ENCODE measurements at regions not wholly inside any gene's neighbourhood (a gene's known extent, or its start where the extent isn't known, plus 50 kb on each side); places are given as distances from the start of the nearest gene placed in this dataset.
"Not testable (repeated sequence)": the region's sequence is repeated elsewhere in the genome, so short reads cannot be mapped to it uniquely, and the experiment has no call there.

- no peak for DNase-seq (ENCODE audit: low read depth)
These were observed 187.7 kb downstream of the OLFM1 start for GRCh38 chr9:135275163-135275562.

GRCh38 chr9:135275571-135276289 lies 188.3 kb downstream of the OLFM1 start:
- DNase-seq (ENCODE audit: low read depth), result no peak

GRCh38 chr9:135277219-135278201 lies 190.0 kb downstream of the OLFM1 start:
- no peak for DNase-seq (ENCODE audit: low read depth)

- DNase-seq (ENCODE audit: low read depth), result no peak
These were observed 191.1 kb downstream of the OLFM1 start for GRCh38 chr9:135278586-135278985.

GRCh38 chr9:135279385-135279784 lies 191.9 kb downstream of the OLFM1 start:
- DNase-seq (ENCODE audit: low read depth), result no peak

DNA sequence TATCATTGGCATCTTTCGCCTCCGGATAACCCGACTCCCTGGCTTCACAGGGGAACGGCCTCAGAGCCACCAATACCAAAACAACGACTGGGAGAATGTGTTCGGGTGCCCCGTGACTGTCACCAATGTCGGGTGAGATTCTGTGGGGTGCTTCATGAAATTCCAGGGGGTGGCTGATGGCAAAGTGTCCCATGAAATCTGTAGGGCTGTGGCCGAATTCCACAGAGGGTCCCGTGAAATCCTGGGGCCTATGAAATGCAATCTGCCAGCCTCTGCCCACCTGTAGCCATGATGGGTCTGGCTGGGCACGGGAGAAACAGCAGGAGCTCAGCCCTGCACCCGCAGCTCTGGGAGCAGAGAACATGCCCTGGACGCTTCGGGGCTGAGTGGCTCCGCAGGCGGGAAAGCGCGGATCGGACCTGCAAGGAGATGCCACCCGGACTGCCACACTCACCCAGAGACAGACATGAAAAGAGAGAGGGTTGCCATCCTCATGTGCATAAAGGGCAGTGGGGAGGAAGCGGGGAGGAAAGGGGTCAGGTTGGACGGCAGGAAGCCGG lies 192.4 kb downstream of the OLFM1 start:
- no peak for DNase-seq (ENCODE audit: low read depth)

DNA sequence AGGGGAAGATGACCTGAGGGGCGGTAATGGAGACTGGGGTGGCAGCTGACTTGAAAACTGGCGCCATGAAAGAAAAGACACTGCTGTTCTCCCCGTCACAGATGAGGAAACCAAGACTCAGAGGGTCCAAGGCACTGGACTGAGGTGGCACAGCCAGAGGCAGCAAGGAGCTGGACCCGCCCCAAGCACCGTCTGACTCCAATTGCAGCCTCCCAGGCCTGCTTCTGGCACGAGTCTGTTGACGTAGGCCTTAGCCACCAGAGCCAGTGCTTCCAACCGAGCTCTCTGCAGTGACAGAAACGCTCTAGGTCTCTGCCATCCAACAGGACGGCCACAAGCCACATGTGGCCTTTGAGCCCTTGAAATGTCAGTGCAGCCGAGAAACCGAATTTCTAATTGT lies 193.2 kb downstream of the OLFM1 start:
- no peak for DNase-seq (ENCODE audit: low read depth)

DNA sequence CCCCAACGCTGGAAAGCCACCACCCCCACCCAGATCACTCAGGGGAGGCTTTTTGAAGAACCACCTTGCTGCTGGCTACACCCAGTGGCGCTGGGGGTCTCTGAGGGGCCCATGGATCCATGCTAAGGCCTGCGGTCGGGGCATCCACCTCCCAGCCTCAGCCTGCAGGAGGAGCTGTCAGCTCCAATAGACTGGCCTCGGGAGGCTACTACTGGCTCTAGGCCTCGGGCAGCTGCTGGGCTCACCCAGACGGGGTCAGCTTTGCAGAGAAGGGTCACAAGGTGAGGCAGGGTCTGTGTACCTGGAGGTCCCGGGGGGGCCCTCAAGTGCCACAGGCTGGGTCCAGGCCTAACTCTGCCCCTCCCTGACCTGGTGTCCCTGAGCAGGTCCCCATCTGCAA lies 193.7 kb downstream of the OLFM1 start:
- DNase-seq (ENCODE audit: low read depth), result no peak

- no peak for DNase-seq (ENCODE audit: low read depth)
These were observed 194.6 kb downstream of the OLFM1 start for GRCh38 chr9:135281791-135282737.

DNA sequence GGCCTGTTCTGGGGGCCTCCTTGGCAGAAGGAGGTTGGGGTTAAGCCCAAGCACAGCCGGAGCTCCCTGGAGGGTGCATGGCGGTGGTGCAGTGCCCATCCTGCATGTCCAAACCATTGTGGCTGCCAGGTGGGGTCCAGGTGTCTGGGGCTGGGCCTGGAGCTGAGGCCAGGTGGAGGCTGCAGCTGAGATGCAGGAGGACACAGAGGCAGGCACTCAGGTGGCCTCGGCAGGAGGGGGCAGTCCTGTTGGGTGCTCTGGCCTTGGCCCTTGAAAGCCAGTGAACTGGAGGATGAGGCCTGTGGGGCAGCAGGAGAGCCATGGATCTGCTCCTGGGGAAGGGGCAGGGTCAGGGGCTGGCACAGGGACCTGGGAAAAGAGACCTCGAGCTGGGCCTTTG lies 195.3 kb downstream of the OLFM1 start:
- no peak for DNase-seq (ENCODE audit: low read depth)

GRCh38 chr9:135283671-135284070 lies 195.9 kb upstream of the PPP1R26 start:
- DNase-seq (ENCODE audit: low read depth), result no peak

GRCh38 chr9:135284386-135285134 lies 195.0 kb upstream of the PPP1R26 start:
- DNase-seq (ENCODE audit: low read depth), result no peak

GRCh38 chr9:135286187-135286925 lies 193.2 kb upstream of the PPP1R26 start:
- not testable (repeated sequence) for DNase-seq (ENCODE audit: low read depth)

DNA sequence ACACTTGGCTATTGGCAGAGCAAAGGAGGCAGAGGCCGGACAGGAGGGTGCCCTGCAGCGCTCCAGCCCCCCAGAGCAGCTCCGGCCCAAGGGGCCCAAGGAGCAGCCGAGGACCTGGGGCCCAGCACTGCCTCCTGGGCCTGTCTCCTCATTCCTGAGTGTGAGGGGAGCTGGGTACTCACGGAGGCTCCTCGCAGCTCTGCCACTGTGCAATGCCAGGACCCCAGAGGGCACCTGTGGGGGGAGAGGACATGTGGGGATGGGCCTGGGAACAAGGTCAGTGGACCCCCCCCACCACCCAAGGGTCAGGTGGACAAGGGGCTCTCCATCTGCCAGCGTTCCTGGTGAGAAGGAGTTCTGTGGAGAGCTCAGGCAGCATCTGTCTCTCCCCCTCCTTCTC lies 192.6 kb upstream of the PPP1R26 start:
- DNase-seq (ENCODE audit: low read depth), result no peak

DNA sequence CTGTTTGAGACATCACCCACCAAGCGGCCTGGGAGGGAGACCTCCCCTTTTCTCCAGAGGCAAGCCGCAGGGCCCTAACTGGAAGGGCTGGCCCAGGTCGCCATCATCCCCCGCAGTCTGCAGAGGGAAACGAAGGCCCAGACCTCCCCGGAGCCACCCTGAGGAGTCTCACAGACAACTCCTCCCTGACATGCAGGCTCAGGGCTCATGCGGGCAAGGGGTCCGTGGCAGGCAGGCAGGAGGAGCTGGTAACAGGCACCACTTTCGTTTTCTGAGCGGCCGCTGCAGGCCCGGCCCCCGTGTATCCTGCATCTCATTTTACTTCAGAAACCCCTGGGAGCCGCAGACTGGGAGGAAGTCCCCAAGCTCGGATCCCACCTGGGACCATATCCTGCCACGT lies 192.0 kb upstream of the PPP1R26 start:
- no peak for DNase-seq (ENCODE audit: low read depth)

DNA sequence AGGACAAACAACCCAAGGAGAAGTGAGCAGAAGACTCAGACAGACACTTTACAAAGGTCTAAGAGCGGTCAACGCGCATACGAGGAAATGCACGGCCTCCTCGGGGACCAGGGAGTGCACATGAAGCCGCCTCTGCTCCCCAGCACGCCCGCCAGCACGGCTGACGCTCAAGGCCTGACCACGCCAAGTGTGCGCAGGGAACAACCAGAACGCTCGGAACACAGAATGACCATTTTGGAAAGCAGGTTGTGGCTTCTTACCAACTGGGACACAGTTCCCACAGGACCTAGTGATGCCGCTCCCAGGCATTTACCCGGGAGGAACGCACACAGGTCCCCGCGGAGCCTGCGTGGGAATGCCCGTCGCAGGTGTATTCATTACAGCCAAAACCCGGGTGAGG lies 191.5 kb upstream of the PPP1R26 start:
- no peak for DNase-seq (ENCODE audit: low read depth)

- DNase-seq (ENCODE audit: low read depth), result no peak
These were observed 190.5 kb upstream of the PPP1R26 start for GRCh38 chr9:135289081-135289491.

- DNase-seq (ENCODE audit: low read depth), result no peak
These were observed 189.5 kb upstream of the PPP1R26 start for GRCh38 chr9:135290086-135290485.

GRCh38 chr9:135290566-135290965 lies 189.0 kb upstream of the PPP1R26 start:
- no peak for DNase-seq (ENCODE audit: low read depth)

DNA sequence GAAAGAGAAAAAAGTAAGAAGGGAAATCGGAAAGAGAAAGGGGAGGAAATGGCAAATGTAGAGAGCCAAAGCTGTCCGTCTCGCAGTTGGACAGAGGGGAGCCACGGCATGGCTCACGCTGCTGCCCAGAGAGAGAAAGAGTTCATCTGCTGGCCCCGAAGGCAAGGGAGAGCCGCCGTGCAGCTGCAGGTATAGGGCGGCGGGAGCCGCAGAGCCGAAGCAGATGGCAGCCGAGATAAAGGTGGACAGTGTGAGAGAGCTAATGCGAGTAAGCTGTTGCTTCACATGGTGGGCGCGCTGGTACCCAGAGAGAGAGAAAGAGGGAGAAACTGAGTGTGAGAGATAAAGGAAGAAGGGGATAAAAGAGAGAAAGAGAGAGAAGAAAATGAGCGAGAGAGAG lies 188.4 kb upstream of the PPP1R26 start:
- DNase-seq (ENCODE audit: low read depth), result no peak
